ENCODE measurements at regions not wholly inside any gene's neighbourhood (a gene's known extent, or its start where the extent isn't known, plus 50 kb on each side); places are given as distances from the start of the nearest gene placed in this dataset.
A peak's percentile ranks its signal among the peaks of the same experiment; 100 is the strongest.
"Not testable (repeated sequence)": the region's sequence is repeated elsewhere in the genome, so short reads cannot be mapped to it uniquely, and the experiment has no call there.

- DNase-seq: no peak
Measured at GRCh38 chr3:154656486-154656885, 226.5 kb upstream of the GPR149 start.

- DNase-seq: no peak
Measured at GRCh38 chr3:154642145-154642544, 212.2 kb upstream of the GPR149 start.

DNA sequence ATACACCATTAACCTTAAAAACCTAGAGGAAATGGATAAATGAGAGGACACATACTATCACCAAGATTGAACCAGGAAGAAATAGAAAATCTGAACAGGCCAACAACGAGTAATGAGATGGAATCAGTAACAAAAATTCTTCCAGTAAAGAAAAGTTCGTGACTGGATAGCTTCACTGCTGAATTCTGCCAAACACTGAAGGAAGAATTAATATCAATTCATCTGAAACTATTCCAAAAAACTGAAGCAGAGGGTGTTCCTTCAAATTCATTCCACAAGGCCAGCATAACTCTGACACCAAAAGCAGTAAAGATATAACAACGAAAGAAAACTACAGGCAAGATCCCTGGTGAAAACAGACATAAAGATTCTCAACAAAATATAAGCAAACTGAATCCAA is 195.8 kb upstream of the GPR149 start:
- no peak for DNase-seq

- DNase-seq: not testable (repeated sequence)
Measured at GRCh38 chr3:154619621-154620020, 189.6 kb upstream of the GPR149 start.

- DNase-seq: no peak
Measured at GRCh38 chr3:154616298-154616697, 186.3 kb upstream of the GPR149 start.

- peak in 1 of 2 experiments; percentile 32 for DNase-seq
Measured at GRCh38 chr3:154615471-154615870, 185.5 kb upstream of the GPR149 start.

GRCh38 chr3:154614601-154615000 is 184.6 kb upstream of the GPR149 start:
- no peak for DNase-seq

DNA sequence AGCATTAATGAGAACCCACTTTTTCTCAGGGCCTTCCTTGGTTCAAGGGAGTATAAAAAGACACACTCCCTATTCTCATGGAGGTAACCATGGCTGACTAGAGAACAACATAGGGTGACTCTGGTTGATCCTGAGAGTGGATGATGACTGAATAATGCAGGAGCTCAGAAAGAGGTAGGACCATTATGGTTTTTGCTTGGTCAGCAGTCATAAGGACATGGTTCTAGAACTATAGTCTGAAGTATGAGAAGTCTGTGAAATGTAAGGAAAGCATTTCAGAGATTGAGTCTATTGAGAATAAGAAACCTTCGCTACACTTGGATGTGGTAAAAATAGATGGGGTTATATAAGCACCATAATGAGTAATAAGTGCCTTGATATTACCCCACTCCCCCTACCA is 184.1 kb upstream of the GPR149 start:
- no peak for DNase-seq

GRCh38 chr3:154602241-154602640 is 172.3 kb upstream of the GPR149 start:
- no peak for DNase-seq

DNA sequence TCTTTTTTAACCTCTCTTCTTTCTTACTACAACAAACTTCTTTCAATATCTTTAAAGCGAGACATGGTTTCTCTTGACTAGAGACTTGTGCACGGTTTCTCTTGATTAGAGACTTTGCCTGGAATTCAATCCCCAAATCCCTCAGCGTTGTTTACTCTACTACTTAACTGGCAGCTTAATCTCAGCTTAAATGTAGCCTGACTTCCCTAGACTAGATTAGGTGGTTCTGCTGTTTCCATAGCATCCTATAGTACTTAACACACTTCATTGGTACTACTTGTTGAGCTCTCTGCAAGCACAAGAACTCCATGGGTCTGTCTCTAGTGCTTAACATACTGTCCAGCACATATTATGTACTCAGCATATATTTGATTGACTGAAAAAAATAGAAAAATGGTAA is 168.2 kb upstream of the GPR149 start:
- no peak for DNase-seq

DNA sequence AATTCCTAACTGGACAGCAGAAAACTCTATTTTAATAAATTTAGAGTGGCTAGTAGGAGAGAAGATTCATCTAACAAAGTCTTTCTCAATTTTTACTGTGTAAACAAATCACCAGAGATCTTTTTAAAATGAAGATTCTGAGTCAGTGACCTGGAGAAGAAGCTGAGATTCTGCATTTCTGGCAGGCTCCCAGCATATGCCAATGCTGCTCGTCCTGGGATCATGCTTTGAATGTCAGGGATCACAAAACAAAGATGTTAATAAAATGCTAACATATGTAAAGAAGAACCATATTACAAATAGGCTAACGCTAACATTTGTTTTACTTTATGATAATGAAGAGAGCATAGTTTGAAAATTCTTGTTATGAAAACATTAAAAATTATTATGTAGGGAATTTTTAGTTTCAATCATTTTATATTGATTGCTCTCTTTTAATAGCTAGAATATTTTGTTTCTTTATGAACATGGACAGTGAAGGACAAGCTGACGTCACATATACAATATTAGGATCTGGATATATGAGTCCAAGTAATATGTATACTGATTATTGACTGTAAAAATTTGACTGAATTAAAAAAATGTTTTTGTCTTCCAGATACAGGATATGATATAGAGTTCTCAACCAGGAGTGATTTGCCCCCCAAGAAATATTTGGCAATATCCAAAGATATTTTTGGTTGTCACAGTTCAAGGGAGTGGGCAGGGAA is 160.8 kb upstream of the GPR149 start:
- no peak for DNase-seq

GRCh38 chr3:154588831-154589230 is 158.8 kb upstream of the GPR149 start:
- DNase-seq: no peak

DNA sequence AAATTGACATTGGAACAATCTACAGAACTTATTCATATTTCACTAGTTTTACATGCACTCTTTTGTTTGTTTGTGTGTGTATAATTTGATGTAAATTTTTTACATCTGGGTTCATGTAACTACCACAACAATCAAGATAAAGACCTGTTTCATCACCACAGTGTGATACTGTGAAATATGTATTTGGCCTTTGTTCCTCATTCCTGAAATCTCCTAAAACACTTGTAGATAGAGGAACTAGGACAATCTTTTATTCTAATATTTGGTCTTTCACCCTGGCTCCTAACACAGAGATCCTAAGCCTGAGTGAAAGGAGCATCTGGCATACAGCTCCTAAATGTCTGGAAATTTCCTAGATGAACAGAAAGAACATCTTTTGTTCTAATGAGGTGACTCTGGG is 155.0 kb upstream of the GPR149 start:
- no peak for DNase-seq

DNA sequence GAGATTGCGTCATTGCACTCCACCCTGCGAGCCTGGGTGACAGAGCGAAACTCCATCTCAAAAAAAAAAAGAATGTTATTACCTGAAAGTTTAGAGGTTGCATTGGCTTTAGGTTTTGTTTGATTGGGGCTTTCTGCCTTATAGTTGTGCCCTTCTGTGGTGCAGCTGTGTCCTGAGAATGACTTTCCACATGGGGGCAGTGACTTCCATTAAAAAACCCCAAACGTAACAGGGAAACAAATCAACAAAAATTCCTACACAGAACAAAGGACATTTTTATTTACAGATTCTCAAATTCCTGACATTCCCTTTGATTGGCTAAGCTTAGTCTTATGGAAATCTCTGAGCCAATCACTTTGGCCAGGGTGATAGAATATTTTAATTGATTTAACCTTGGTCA is 154.1 kb upstream of the GPR149 start:
- DNase-seq: no peak

- no peak for DNase-seq
Measured at GRCh38 chr3:154583086-154583634, 153.2 kb upstream of the GPR149 start.

DNA sequence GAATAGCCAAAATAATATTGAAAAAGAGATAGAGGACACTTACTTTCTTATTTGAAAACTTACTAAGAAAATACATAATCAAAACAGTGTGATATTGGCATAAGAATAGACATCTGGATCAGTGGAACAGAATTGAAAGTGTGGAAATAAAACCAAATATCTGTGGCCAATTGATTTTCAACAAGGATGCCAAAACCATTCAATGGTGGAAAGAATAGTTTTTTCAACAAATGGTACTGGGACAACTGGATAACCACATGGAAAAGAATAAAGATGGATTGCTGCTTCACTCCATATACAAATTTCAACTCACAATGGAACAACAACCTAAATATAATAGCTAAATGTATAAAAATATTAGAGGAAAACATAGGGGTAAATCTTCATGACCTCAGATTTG is 152.5 kb upstream of the GPR149 start:
- DNase-seq: no peak

GRCh38 chr3:154571553-154572226 is 141.7 kb upstream of the GPR149 start:
- DNase-seq: no peak

DNA sequence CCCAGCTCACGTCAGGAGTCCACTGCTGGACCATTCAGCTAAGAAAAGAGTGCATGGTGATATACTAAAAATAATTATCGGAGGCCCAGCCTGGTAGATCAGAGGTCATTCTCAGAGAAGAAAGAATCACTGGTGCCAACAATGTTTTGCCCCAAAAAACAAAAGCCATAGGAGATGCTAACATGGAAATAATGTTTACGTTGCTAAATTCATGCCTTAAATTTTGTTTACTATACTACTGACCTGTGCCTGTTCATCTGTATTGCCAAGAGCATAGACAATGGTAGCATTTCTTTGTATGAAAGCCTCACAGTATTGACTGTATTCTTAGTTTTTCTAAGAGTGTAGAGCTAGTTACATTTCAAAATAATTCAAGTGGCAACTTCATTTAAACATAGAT is 138.1 kb upstream of the GPR149 start:
- DNase-seq: no peak

- no peak for DNase-seq
Measured at GRCh38 chr3:154559623-154560022, 129.6 kb upstream of the GPR149 start.

DNA sequence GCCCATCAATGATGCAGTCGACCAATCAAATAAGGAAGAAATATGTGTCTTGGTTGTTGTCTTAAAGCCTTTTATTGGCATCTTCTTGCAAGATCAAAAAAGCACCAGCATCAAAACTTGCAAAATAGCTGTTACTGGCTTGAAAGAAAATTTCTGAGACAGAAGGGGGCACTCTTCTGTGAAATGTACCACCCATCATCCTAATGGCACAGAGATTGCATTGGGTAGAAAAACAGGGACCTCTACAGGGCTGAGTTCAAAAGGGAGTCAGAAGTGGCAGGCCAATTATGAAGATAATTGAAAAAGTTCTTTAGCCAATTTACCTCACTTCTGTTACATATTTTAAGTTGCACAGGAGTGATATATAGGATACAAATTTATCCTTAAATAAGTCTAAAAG is 122.3 kb upstream of the GPR149 start:
- DNase-seq: no peak

GRCh38 chr3:154549391-154549790 is 119.4 kb upstream of the GPR149 start:
- DNase-seq: no peak

GRCh38 chr3:154548341-154548740 is 118.4 kb upstream of the GPR149 start:
- no peak for DNase-seq

GRCh38 chr3:154542837-154543236 is 112.8 kb upstream of the GPR149 start:
- no peak for DNase-seq

DNA sequence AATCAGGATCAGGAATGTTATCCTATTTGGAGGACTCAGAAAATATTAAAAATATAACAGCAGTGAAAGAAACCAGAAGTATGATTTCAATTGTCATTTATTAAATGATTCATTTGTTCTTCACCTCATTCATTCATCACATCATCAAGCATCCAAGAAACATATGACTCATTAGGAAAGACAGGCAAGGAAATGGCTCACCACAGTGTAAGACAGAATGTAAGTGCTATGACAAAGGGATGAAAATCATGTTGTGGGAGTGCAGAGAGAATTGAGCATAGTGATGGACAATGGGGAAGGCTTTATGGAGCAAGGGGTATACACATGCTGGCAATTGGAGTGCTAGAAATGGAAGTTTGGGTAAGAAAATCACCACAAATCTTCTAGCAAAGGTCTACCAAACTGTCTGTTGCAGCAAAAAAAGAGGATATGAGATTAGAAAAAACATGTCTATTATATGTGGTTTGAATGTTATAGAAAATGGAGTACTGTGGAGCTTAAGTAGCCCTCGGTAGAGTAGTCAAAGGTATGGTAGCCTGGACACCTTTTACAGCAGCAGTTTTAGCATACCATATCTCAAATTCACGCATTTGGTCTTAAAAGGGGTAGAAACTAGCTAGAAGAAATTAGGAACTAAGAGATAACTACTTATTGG is 111.1 kb upstream of the GPR149 start:
- no peak for DNase-seq
